ENCODE measurements at regions not wholly inside any gene's neighbourhood (a gene's known extent, or its start where the extent isn't known, plus 50 kb on each side); places are given as distances from the start of the nearest gene placed in this dataset.

- DNase-seq: peak in 1 of 2 donors; percentile 48
- Histone ChIP-seq H3K4me1 (peaks cover 0 to 5% (median 0%) of the 10 kb centered on the region in 4 donors), H3K36me3 (no peaks in the 10 kb centered on the region), H3K27me3 (no peaks in the 10 kb centered on the region), H3K27ac (no peak overlapping the region), H3K4me3 (no peak overlapping the region), H3K9me3 (no peaks in the 10 kb centered on the region)
- 29 to 57% (median 44%) methylated on average over 6 to 7 of the region's 7 CpGs for WGBS, 5 donors
- intact Hi-C loops (cut with DNase I; ENCODE audit: low total_unique reads): no loop called here
- TF ChIP-seq POLR2A (IDR thresholded peaks at IDR 0.05) (no peak), CTCF (IDR thresholded peaks at IDR 0.05) (no peak), EP300 (IDR thresholded peaks at IDR 0.05) (no peak), POLR2AphosphoS5 (IDR thresholded peaks at IDR 0.05) (no peak)
Observed at GRCh38 chr13:21871382-21871781, 200.5 kb downstream of the FGF9 start.

GRCh38 chr13:21871919-21872318, 201.0 kb downstream of the FGF9 start:
- intact Hi-C loops (cut with DNase I; ENCODE audit: low total_unique reads): no loop called here
- no peak overlapping the region for H3K27ac ChIP-seq

GRCh38 chr13:21872795-21873194, 201.9 kb downstream of the FGF9 start:
- intact Hi-C loops (cut with DNase I; ENCODE audit: low total_unique reads): no loop called here
- DNase-seq: no peak
- TF ChIP-seq EP300 (IDR thresholded peaks at IDR 0.05): no peak
- no peak for TF ChIP-seq POLR2A (IDR thresholded peaks at IDR 0.05)
- TF ChIP-seq CTCF (IDR thresholded peaks at IDR 0.05): no peak
- TF ChIP-seq POLR2AphosphoS5 (IDR thresholded peaks at IDR 0.05): no peak
- Histone ChIP-seq H3K9me3 (no peaks in the 10 kb centered on the region), H3K27me3 (no peaks in the 10 kb centered on the region), H3K27ac (no peak overlapping the region), H3K4me1 (peaks cover 0 to 5% (median 0%) of the 10 kb centered on the region in 4 donors), H3K36me3 (no peaks in the 10 kb centered on the region), H3K4me3 (no peak overlapping the region)
- 71 to 87% (median 80%) methylated on average over 3 to 5 of the region's 5 CpGs for WGBS, 5 donors

More at GRCh38 chr13:21871919-21872318, 201.0 kb downstream of the FGF9 start:
- 47 to 60% (median 53%) methylated on average over 5 of the region's 5 CpGs for WGBS, 5 donors
- Histone ChIP-seq H3K36me3 (no peaks in the 10 kb centered on the region), H3K4me3 (no peak overlapping the region), H3K27me3 (no peaks in the 10 kb centered on the region), H3K4me1 (peaks cover 0 to 5% (median 0%) of the 10 kb centered on the region in 4 donors), H3K9me3 (no peaks in the 10 kb centered on the region)
- peak in 1 of 2 donors; percentile 31 for DNase-seq
- TF ChIP-seq POLR2AphosphoS5 (IDR thresholded peaks at IDR 0.05) (no peak), CTCF (IDR thresholded peaks at IDR 0.05) (no peak), POLR2A (IDR thresholded peaks at IDR 0.05) (no peak), EP300 (IDR thresholded peaks at IDR 0.05) (no peak)

GRCh38 chr13:21875116-21875515, 204.2 kb downstream of the FGF9 start:
- 55 to 67% (median 64%) methylated on average over 9 of the region's 9 CpGs for WGBS, 5 donors
- H3K36me3 ChIP-seq: no peaks in the 10 kb centered on the region
- no peak overlapping the region for H3K27ac ChIP-seq
- H3K4me1 ChIP-seq: peaks cover 0 to 5% (median 0%) of the 10 kb centered on the region in 4 donors
- no peak for TF ChIP-seq POLR2A (IDR thresholded peaks at IDR 0.05)
- TF ChIP-seq EP300 (IDR thresholded peaks at IDR 0.05): no peak
- no peak for TF ChIP-seq POLR2AphosphoS5 (IDR thresholded peaks at IDR 0.05)
- no peak for TF ChIP-seq CTCF (IDR thresholded peaks at IDR 0.05)
- intact Hi-C loops (cut with DNase I; ENCODE audit: low total_unique reads): no loop called here
- H3K27me3 ChIP-seq: no peaks in the 10 kb centered on the region
- H3K4me3 ChIP-seq: no peak overlapping the region
- DNase-seq: no peak
- no peaks in the 10 kb centered on the region for H3K9me3 ChIP-seq
